GM12872 (cell line): ENCODE measurements at regions not wholly inside any gene's neighbourhood (a gene's known extent, or its start where the extent isn't known, plus 50 kb on each side); places are given as distances from the start of the nearest gene placed in this dataset.

Source experiments
- TF ChIP-seq, protein P1 (sequence below): IDR thresholded peaks from 3 replicates; pipeline ENCODE4 v1.5.1; 2011; ENCODE audit warnings: low read depth, mild to moderate bottlenecking, low read length, moderate library complexity; ENCODE audit not compliant: insufficient read depth

DNA sequence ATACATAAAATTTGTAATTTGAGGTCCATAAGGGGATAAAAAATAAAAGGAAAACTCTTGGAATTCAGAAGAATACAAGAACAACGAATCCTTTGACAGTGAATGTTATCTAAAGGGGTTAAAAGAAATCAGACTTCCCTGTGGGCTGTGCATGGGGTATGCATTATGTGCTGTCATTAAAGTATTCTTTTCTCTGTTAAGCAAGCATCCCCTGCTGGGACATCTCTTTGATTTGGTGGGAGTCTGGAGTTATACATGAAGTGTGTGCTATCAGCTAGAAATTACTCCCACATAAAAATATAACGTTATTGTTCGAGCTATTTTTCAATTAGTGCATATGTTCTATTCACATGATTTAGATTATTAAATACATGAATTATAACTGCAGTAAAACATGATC lies 195.2 kb downstream of the CENPW start:
- TF ChIP-seq, protein P1, sequence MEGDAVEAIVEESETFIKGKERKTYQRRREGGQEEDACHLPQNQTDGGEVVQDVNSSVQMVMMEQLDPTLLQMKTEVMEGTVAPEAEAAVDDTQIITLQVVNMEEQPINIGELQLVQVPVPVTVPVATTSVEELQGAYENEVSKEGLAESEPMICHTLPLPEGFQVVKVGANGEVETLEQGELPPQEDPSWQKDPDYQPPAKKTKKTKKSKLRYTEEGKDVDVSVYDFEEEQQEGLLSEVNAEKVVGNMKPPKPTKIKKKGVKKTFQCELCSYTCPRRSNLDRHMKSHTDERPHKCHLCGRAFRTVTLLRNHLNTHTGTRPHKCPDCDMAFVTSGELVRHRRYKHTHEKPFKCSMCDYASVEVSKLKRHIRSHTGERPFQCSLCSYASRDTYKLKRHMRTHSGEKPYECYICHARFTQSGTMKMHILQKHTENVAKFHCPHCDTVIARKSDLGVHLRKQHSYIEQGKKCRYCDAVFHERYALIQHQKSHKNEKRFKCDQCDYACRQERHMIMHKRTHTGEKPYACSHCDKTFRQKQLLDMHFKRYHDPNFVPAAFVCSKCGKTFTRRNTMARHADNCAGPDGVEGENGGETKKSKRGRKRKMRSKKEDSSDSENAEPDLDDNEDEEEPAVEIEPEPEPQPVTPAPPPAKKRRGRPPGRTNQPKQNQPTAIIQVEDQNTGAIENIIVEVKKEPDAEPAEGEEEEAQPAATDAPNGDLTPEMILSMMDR: no peak

DNA sequence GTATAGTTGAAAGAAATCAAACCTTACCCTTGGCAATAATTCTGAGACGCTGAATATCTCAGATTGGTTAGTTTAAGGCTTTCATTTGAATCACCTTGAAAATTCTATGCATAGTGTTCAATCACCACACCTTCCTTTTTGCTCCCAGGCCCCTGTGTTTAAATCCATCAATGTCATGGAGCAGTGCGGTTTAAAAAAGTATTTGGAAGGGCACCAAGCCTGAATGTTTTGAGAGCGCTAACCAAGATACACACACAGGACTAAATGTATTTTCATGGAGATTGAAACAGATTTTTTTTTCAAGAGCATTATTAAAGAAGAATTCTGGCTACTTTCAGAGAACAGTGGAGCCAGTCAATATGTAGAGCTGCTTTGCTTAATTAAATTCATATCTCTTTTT lies 195.7 kb downstream of the CENPW start:
- TF ChIP-seq, protein P1: no peak

DNA sequence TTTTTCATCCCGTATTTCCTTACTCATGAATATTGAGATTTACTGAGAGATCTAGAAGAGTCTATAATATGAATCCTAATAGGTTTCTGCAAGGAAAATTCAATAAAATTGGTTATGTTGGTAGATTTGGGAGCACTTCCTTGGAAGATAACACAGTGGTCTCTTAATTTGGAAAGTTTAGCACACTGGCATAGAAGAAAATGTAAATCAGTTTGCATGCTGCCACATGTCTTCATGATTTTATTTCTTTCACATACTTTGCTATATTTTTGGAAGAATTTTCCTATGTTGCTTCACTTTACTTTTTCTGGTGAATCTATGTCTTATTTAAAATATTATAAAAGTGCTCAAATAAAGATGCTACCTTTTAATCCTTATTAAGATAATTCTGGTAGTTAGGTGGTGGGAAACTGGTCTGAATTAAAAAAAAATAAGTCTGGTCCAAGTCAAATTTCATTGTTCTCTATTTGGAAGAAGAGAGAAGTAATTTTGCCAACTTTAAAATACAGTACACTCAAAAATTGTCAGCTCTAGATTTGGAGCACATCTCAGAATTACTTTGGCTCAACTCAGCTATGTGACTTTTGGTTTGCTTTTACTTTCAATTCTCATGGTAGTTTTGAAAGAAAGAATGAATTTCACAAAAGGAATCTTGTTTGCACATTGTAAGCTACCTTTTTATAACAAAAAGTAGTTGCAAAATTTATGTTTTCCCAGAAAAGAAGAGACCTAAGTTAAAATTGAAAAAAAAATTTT lies 197.3 kb downstream of the CENPW start:
- TF ChIP-seq, protein P1: no peak

DNA sequence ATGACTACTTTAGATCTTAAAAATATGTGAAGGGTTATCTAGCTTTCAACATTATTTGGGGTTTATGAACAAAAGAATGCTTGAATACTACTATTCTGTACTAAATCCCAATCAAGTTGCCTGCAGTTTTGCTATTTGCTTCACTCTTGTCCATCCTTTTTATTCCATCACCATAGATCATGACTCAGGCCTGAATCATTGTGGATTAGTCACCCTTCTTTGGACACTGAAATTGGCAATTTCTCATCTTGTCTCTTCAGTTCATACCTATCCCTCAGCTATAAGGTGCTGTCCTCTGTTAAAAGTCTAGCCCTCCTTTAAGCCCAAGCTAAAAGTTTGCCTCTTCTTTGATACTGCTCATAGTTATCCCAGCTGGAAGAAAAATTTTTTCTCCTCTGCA lies 199.1 kb downstream of the CENPW start:
- TF ChIP-seq, protein P1: no peak

DNA sequence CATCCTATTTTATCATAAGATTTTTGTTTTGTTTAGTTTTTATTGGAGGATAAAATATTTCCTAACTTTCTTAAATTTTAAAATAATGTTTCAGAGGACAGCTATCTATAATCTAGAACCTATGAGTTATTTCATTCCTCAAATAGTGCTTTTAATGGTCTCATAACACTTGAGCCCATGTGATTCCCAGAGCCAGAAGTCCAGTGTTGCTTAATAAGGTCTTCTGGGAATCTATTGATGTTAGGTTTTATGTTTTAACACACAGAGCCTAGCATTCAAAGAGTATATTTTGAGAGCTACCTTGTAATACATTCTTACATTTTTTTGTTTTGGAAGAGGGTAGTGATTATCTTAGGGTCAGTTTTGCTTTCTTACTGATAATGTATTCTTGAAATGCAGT lies 200.2 kb downstream of the CENPW start:
- TF ChIP-seq, protein P1: no peak

DNA sequence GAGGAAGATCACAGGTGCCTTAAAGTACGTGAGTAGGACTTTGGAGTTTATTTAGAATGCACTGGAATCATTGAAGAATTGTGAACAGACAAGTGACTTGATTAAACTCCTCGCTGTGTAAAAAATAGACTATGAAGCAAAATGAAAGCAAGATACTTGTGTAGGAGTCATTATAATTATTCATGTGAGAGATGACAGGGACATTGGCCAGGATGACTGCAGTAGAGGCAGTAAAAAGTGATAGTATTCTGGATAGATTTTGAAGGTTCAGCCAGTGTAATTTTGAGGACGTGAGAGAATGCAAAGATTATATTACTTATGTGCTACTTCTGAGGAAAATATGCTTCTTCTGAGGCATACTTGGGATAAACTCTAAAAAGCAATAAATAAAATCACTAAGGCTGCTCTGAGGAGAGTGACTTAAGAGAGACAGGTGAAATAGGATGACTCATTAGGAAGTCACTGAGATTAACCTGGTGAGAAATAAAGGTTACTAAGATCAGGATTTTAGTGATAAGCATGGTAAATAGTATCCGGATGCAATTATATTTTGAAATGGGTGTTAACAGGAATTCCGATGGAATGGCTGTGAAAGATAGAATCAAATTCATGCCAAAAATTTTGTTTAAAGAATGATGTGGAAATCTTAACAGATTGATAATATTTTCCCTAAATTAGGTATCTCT lies 202.0 kb downstream of the CENPW start:
- TF ChIP-seq, protein P1: no peak

DNA sequence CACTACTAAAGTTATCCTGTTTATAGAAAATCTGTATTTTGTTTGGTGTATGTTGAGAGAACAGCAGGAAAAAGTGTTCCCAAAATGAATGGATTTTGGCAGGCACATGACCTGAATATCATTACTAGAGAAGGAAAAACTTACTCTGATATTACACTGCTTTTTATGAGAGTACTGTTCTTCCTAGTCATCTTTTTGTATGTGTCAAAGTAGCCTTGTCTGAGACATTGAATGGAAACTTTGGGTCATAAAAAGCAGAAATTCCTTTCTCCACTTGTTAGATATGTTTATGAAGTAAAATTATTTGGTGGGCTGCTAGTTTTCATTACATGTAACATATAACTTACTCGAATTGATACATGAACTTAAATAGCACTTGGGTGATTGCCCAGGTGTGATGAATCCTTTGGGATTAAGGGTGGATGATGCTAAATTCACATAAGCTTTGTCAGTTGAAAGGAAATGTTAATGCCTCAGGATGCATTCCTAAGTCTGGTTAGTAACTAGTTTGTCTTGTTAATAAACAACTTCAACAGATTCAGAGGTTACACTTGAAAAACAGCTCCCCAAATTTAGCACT lies 206.7 kb downstream of the CENPW start:
- TF ChIP-seq, protein P1: no peak
